H9 (cell line): ENCODE measurements at regions not wholly inside any gene's neighbourhood (a gene's known extent, or its start where the extent isn't known, plus 50 kb on each side); places are given as distances from the start of the nearest gene placed in this dataset.

ENCODE experiments used
- DNase-seq: peaks from one replicate; pipeline ENCODE4 v3.0.0-alpha.2; 2017
- H2AFZ ChIP-seq: one replicate; pipeline ENCODE4 v1.6.1; 2013; ENCODE audit warnings: mild to moderate bottlenecking, low read length, control low read depth, moderate library complexity
- H2AK5ac ChIP-seq: 2 replicates; pipeline ENCODE4 v1.6.1; 2013; ENCODE audit warnings: low read length, control low read depth, mixed read lengths; ENCODE audit not compliant: insufficient read length
- H2BK120ac ChIP-seq: one replicate; pipeline ENCODE4 v1.6.1; 2013; ENCODE audit warnings: low read depth, mild to moderate bottlenecking, low read length, control low read depth, inconsistent platforms; ENCODE audit not compliant: poor library complexity, severe bottlenecking
- H2BK12ac ChIP-seq: 2 replicates; pipeline ENCODE4 v1.6.1; 2013; ENCODE audit warnings: low read length, control low read depth, mixed read lengths, low read depth; ENCODE audit not compliant: insufficient read length
- H2BK15ac ChIP-seq: 2 replicates; pipeline ENCODE4 v1.6.1; 2013; ENCODE audit warnings: low read depth, low read length, control low read depth
- H2BK20ac ChIP-seq: one replicate; pipeline ENCODE4 v1.6.1; 2013; ENCODE audit warnings: low read depth, mild to moderate bottlenecking, low read length, control low read depth, inconsistent platforms; ENCODE audit not compliant: poor library complexity, severe bottlenecking
- H2BK5ac ChIP-seq: 2 replicates; pipeline ENCODE4 v1.6.1; 2013; ENCODE audit warnings: low read length, control low read depth, mixed read lengths; ENCODE audit not compliant: insufficient read length
- H3K14ac ChIP-seq: 2 replicates; pipeline ENCODE4 v1.6.1; 2013; ENCODE audit warnings: low read length, control low read depth; ENCODE audit not compliant: insufficient read depth
- H3K18ac ChIP-seq: 2 replicates; pipeline ENCODE4 v1.6.1; 2013; ENCODE audit warnings: low read depth, mild to moderate bottlenecking, mixed read lengths, low read length, control low read depth; ENCODE audit not compliant: insufficient read length
- H3K23ac ChIP-seq: 2 replicates; pipeline ENCODE4 v1.6.1; 2013; ENCODE audit warnings: low read length, control low read depth, mixed read lengths, low read depth; ENCODE audit not compliant: insufficient read length
- H3K23me2 ChIP-seq: 2 replicates; pipeline ENCODE4 v1.6.1; 2013; ENCODE audit warnings: low read depth, mild to moderate bottlenecking, mixed read lengths, low read length, control low read depth; ENCODE audit not compliant: insufficient read length, poor library complexity, severe bottlenecking
- H3K27ac ChIP-seq: 2 replicates; pipeline ENCODE4 v1.5.1; 2013; ENCODE audit warnings: low read length, control low read depth, mixed read lengths, low read depth; ENCODE audit not compliant: insufficient read length
- H3K27me3 ChIP-seq: 2 replicates; pipeline ENCODE4 v1.6.1; 2013; ENCODE audit warnings: low read length, control low read depth, inconsistent platforms; ENCODE audit not compliant: insufficient read depth
- H3K4ac ChIP-seq: 2 replicates; pipeline ENCODE4 v1.6.1; 2013; ENCODE audit warnings: low read depth, mild to moderate bottlenecking, control low read depth, inconsistent platforms, low read length, moderate library complexity
- H3K4me1 ChIP-seq: 2 replicates; pipeline ENCODE4 v1.6.1; 2013; ENCODE audit warnings: low read length, control low read depth, inconsistent platforms; ENCODE audit not compliant: insufficient read depth
- H3K4me2 ChIP-seq: 2 replicates; pipeline ENCODE4 v1.6.1; 2013; ENCODE audit warnings: low read length, control low read depth, mixed read lengths; ENCODE audit not compliant: insufficient read length, insufficient read depth
- H3K56ac ChIP-seq: 2 replicates; pipeline ENCODE4 v1.6.1; 2013; ENCODE audit warnings: low read depth, mild to moderate bottlenecking, mixed read lengths, low read length, control low read depth; ENCODE audit not compliant: insufficient read length
- H3K79me1 ChIP-seq: 2 replicates; pipeline ENCODE4 v1.6.1; 2013; ENCODE audit warnings: low read depth, mild to moderate bottlenecking, moderate library complexity, low read length, control low read depth, inconsistent platforms; ENCODE audit not compliant: insufficient read depth, poor library complexity, severe bottlenecking
- H3K79me2 ChIP-seq: 2 replicates; pipeline ENCODE4 v1.6.1; 2013; ENCODE audit warnings: low read length, control low read depth, inconsistent platforms; ENCODE audit not compliant: insufficient read depth
- H3K9ac ChIP-seq: 2 replicates; pipeline ENCODE4 v1.6.1; 2013; ENCODE audit warnings: low read length, control low read depth, mixed read lengths; ENCODE audit not compliant: insufficient read length; ENCODE audit errors: extremely low read depth
- H3K9me3 ChIP-seq: one replicate; pipeline ENCODE4 v1.6.1; 2013; ENCODE audit warnings: low read depth, low read length, inconsistent platforms; ENCODE audit not compliant: control insufficient read depth
- H3T11ph ChIP-seq: one replicate; pipeline ENCODE4 v1.6.1; 2013; ENCODE audit warnings: mild to moderate bottlenecking, low read length, control low read depth, inconsistent platforms
- H4K20me1 ChIP-seq: one replicate; pipeline ENCODE4 v1.6.1; 2013; ENCODE audit not compliant: control insufficient read depth, insufficient read length, insufficient read depth
- H4K5ac ChIP-seq: 2 replicates; pipeline ENCODE4 v1.6.1; 2013; ENCODE audit warnings: low read depth, mild to moderate bottlenecking, mixed read lengths, low read length, control low read depth; ENCODE audit not compliant: insufficient read length
- H4K8ac ChIP-seq: replicated peaks from 2 replicates; pipeline ENCODE4 v1.6.1; 2013; ENCODE audit warnings: low read length, control low read depth, mixed read lengths, low read depth; ENCODE audit not compliant: insufficient read length
- H4K91ac ChIP-seq: 2 replicates; pipeline ENCODE4 v1.6.1; 2013; ENCODE audit warnings: low read depth, mild to moderate bottlenecking, moderate library complexity, mixed read lengths, low read length, control low read depth; ENCODE audit not compliant: insufficient read length
- H3K27ac Mint-ChIP-seq, 3 experiments: 2 replicates in 2 of 3; 3 replicates in 1 of 3; pipeline ENCODE4 v1.8.0; 2020 to 2021; ENCODE audit warnings: mixed read lengths in 3 of 3, mild to moderate bottlenecking in 1 of 3, moderate library complexity in 1 of 3
- H3K27me3 Mint-ChIP-seq: 2 replicates; pipeline ENCODE4 v1.8.0; 2021; ENCODE audit warnings: low read depth, mild to moderate bottlenecking, moderate library complexity, mixed read lengths
- H3K36me3 Mint-ChIP-seq, 3 experiments: 2 replicates in 2 of 3; 3 replicates in 1 of 3; pipeline ENCODE4 v1.8.0; 2020 to 2021; ENCODE audit warnings: low read depth in 3 of 3, mixed read lengths in 3 of 3; ENCODE audit not compliant: insufficient read depth in 1 of 3
- H3K4me1 Mint-ChIP-seq, 2 experiments: 2 replicates each; pipeline ENCODE4 v1.8.0; 2020; ENCODE audit warnings: mixed read lengths in 2 of 2
- H3K4me3 Mint-ChIP-seq, 2 experiments: 2 replicates in 1 of 2; 3 replicates in 1 of 2; pipeline ENCODE4 v1.8.0; 2020 to 2021; ENCODE audit warnings: mild to moderate bottlenecking in 2 of 2, mixed read lengths in 2 of 2, moderate library complexity in 1 of 2
- H3K9me3 Mint-ChIP-seq, 2 experiments: 2 replicates in 1 of 2; 3 replicates in 1 of 2; pipeline ENCODE4 v1.8.0; 2020; ENCODE audit warnings: mild to moderate bottlenecking in 2 of 2, mixed read lengths in 2 of 2, moderate library complexity in 1 of 2
- WGBS: extraction: QIAGEN DNeasy Blood & Tissue Kit; methylation state at CpG from one replicate; pipeline ENCODE4 v1.1.7; 2013; ENCODE audit warnings: missing lambda C conversion rate, low lambda C conversion rate, mixed read lengths; ENCODE audit not compliant: insufficient read length; ENCODE audit errors: extremely low coverage; 5-methylcytosine and 5-hydroxymethylcytosine counted together
- TF ChIP-seq, protein P1 (sequence below): fragments of 200-600 bp; sonication (generic); conservative IDR thresholded peaks from 3 replicates; pipeline ENCODE4 v1.8.0; 2021; ENCODE audit warnings: antibody characterized with exemption, mild to moderate bottlenecking

DNA sequence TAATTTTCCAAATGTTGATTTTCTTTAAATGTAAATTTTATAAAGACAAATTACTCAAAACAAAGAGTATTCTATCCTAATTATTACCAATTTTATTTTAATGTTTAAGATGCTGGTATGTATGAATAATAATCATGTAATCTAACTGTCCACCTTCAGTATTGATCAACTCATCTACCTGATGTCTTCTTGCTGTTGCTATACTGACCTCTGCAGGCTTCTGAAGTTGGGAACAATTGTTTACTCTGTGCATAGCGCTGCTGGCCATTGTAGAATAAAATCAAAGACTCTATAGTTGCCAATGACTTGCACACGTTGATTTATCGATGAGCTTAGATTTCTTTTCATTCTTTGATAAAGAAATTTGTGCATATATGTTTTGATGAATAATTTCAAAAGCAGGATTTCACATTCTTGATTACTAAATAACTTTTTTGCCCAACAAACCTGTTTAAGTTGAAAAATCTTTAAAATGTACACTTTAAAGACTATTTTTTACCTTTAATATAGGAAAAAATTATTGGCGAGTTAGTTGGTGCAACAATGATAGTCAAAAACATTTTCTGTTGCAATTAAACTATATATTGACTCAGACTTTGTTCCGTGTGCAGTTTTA, 282.3 kb downstream of the TFEC start:
- TF ChIP-seq, protein P1, sequence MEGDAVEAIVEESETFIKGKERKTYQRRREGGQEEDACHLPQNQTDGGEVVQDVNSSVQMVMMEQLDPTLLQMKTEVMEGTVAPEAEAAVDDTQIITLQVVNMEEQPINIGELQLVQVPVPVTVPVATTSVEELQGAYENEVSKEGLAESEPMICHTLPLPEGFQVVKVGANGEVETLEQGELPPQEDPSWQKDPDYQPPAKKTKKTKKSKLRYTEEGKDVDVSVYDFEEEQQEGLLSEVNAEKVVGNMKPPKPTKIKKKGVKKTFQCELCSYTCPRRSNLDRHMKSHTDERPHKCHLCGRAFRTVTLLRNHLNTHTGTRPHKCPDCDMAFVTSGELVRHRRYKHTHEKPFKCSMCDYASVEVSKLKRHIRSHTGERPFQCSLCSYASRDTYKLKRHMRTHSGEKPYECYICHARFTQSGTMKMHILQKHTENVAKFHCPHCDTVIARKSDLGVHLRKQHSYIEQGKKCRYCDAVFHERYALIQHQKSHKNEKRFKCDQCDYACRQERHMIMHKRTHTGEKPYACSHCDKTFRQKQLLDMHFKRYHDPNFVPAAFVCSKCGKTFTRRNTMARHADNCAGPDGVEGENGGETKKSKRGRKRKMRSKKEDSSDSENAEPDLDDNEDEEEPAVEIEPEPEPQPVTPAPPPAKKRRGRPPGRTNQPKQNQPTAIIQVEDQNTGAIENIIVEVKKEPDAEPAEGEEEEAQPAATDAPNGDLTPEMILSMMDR, result peak; percentile 60; the same call in 2 of the 3 replicates
- Histone ChIP-seq H2BK12ac (no peak overlapping the region), H3K23me2 (no peaks in the 10 kb centered on the region), H3K23ac (no peak overlapping the region), H2AK5ac (no peak overlapping the region), H3K4me1 (no peaks in the 10 kb centered on the region), H3K56ac (no peak overlapping the region), H3K14ac (no peak overlapping the region), H3K18ac (no peak overlapping the region), H3K4ac (no peak overlapping the region), H2AFZ (no peak overlapping the region), H2BK120ac (no peak overlapping the region), H2BK5ac (no peak overlapping the region), H3K4me2 (no peak overlapping the region), H3K27ac (no peak overlapping the region), H3K27me3 (no peaks in the 10 kb centered on the region), H3K79me1 (no peaks in the 10 kb centered on the region), H4K91ac (no peak overlapping the region), H3T11ph (no peak overlapping the region), H4K20me1 (no peaks in the 10 kb centered on the region), H4K5ac (no peak overlapping the region), H3K79me2 (no peaks in the 10 kb centered on the region), H3K9me3 (no peaks in the 10 kb centered on the region), H4K8ac (no peak overlapping the region), H2BK15ac (no peak overlapping the region), H3K9ac (no peak overlapping the region), H2BK20ac (no peak overlapping the region)
- Mint-ChIP-seq H3K4me1 (no peaks in the 10 kb centered on the region), H3K36me3 (no peaks in the 10 kb centered on the region), H3K27ac (no peak overlapping the region), H3K4me3 (no peak overlapping the region), H3K9me3 (no peaks in the 10 kb centered on the region), H3K27me3 (no peaks in the 10 kb centered on the region)
- no peak for DNase-seq
- no CpG with 5 or more reads among the region's 5 CpGs for WGBS
